SIG-M5 treated with dmso at 0.1 percent for 504 hours (cell line): ENCODE measurements at regions not wholly inside any gene's neighbourhood (a gene's known extent, or its start where the extent isn't known, plus 50 kb on each side); places are given as distances from the start of the nearest gene placed in this dataset.
A peak's percentile ranks its signal among the peaks of the same experiment; 100 is the strongest.

Experiments used
- DNase-seq: peaks from one replicate; lab custom pipeline; 2025; ENCODE audit not compliant: unreplicated experiment; lab: John Stamatoyannopoulos, UW

GRCh38 chr4:175871774-175872405 is 59.8 kb upstream of the GPM6A start:
- DNase-seq = no peak

GRCh38 chr4:175873707-175874106 is 61.6 kb upstream of the GPM6A start:
- no peak for DNase-seq

GRCh38 chr4:175874306-175874705 is 62.2 kb upstream of the GPM6A start:
- no peak for DNase-seq

- DNase-seq = no peak
Measured at GRCh38 chr4:175875993-175876771, 64.1 kb upstream of the GPM6A start.

GRCh38 chr4:175882891-175883290 is 70.8 kb upstream of the GPM6A start:
- no peak for DNase-seq

- DNase-seq = no peak
Measured at GRCh38 chr4:175884048-175884447, 72.0 kb upstream of the GPM6A start.

- no peak for DNase-seq
Measured at GRCh38 chr4:175891231-175891630, 79.2 kb upstream of the GPM6A start.

- DNase-seq = peak; percentile 47
Measured at GRCh38 chr4:175891851-175892250, 79.8 kb upstream of the GPM6A start.

- no peak for DNase-seq
Measured at GRCh38 chr4:175905925-175906324, 93.9 kb upstream of the GPM6A start.

- no peak for DNase-seq
Measured at GRCh38 chr4:175906384-175906783, 94.3 kb upstream of the GPM6A start.

- no peak for DNase-seq
Measured at GRCh38 chr4:175910700-175911099, 98.6 kb upstream of the GPM6A start.

GRCh38 chr4:175916626-175917351 is 104.7 kb upstream of the GPM6A start:
- no peak for DNase-seq

- DNase-seq = no peak
Measured at GRCh38 chr4:175927121-175927520, 115.1 kb upstream of the GPM6A start.

GRCh38 chr4:175929441-175929840 is 117.4 kb upstream of the GPM6A start:
- no peak for DNase-seq

- no peak for DNase-seq
Measured at GRCh38 chr4:175929932-175930331, 117.9 kb upstream of the GPM6A start.

- no peak for DNase-seq
Measured at GRCh38 chr4:175930471-175930870, 118.4 kb upstream of the GPM6A start.

GRCh38 chr4:175932116-175932515 is 120.1 kb upstream of the GPM6A start:
- DNase-seq = no peak

GRCh38 chr4:175934506-175934905 is 122.4 kb upstream of the GPM6A start:
- no peak for DNase-seq

- peak; percentile 50 for DNase-seq
Measured at GRCh38 chr4:175935016-175935661, 123.1 kb upstream of the GPM6A start.

- DNase-seq = no peak
Measured at GRCh38 chr4:175944126-175944910, 121.3 kb upstream of the WDR17 start.
